ENCODE measurements at regions not wholly inside any gene's neighbourhood (a gene's known extent, or its start where the extent isn't known, plus 50 kb on each side); places are given as distances from the start of the nearest gene placed in this dataset.
"Not testable (repeated sequence)": the region's sequence is repeated elsewhere in the genome, so short reads cannot be mapped to it uniquely, and the experiment has no call there.

DNA sequence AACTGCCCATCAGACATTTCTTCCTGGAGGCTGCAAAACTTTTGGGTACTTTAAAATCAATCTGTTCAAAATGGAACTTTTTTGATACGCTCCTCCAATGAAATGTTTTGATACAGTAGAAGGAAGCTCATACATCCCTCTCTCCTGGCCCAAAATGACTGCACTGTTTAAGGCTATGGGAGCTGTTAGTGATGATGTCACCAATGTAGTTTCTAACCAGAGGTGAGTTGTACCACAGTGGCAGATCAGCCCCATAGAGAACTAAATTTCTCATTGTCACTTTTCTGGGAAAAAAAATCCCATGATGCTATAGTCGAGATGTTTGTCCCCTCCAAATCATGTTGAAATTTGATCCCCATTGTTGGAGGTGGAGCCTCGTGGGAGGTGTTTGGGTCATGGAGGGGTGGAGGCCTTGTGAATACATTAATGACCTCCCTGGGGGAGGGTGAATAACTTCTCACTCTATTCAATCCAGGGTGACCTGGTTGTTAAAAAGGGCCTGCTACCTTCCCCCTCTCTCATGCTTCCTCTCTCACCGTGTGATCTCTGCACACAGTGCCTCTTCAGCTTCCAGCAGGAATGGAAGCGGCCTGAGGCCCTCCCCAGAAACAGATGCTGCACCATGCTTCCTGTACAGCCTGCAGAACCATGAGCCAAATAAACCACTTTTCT is 117.4 kb upstream of the NPAS2 start:
- DNase-seq (ENCODE audit: low spot score) (no peak), FAIRE-seq (no peak)

- DNase-seq (ENCODE audit: low spot score) (no peak), FAIRE-seq (no peak)
Measured at GRCh38 chr2:100703213-100703612, 116.7 kb upstream of the NPAS2 start.

GRCh38 chr2:100703739-100704138 is 116.2 kb upstream of the NPAS2 start:
- FAIRE-seq (no peak), DNase-seq (ENCODE audit: low spot score) (no peak)

- FAIRE-seq (no peak), DNase-seq (ENCODE audit: low spot score) (no peak)
Measured at GRCh38 chr2:100704156-100704555, 115.8 kb upstream of the NPAS2 start.

- no peak for FAIRE-seq
Measured at GRCh38 chr2:100704711-100705110, 115.2 kb upstream of the NPAS2 start.

DNA sequence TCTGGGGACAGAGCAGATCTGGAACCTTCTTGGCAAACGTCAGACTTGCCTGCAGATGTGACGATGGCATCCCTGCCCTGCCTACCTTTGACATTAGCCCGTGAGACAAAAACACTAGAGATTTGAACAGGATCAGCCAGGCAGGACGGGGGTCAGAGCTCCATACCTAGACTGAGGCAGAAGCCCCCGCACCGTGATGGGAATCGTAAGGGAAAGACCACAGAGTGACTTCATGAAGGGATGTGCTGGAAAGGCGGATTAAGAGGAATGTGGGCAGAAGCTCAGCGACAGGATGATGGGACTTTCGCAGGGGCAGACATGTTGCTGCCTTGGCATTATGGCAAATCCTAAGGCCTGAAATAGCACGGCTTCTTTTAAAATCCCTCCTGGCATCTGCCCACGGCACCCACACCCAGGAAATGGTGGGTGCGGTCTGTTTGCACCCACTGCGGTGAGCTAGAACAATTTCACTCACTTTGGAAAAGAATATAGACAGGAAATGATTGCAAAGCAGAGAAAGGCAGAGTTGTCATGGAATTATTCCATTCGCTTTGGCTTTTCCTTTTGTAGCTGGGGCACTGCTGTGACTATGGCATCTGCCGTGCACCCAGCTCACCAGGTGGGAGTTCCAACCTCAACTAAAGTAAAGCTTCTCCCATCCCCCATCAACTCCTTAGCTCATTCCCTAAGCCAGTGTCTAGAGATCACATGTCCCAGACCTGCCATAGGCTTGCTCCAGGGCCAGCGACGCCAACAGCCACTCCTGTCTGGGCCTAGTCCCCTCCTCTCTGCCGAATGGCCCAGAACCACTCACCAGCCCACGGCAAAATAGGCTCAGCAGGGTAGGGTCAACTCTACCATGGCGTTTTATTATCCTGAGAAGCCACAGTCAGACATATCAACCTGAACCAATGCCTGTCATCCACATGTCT is 112.7 kb upstream of the NPAS2 start:
- FAIRE-seq: no peak
- DNase-seq (ENCODE audit: low spot score): no peak

More at GRCh38 chr2:100704711-100705110, 115.2 kb upstream of the NPAS2 start:
- DNase-seq (ENCODE audit: low spot score): no peak

DNA sequence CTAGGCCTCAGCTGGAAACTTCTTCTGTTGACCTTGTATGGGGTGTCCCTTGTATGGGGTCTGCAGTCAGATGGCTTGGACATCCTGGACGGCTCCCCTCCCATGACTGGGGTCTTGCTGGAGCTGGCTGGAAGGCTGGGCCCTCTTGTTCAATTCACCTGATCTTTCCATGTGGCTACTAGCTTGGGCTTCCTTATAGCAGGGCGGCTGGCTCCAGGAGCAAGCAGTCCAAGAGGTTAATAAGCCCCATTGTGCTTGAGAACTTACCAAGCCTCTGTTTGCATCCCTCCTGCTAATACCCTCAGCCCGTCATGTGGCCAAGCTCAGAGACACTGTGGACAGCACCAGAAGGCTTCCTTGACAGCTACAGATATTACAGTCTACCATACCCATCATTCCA is 111.6 kb upstream of the NPAS2 start:
- no peak for FAIRE-seq

GRCh38 chr2:100713106-100713505 is 106.8 kb upstream of the NPAS2 start:
- FAIRE-seq (no peak), DNase-seq (ENCODE audit: low spot score) (no peak)

More for the DNA sequence above, 111.6 kb upstream of the NPAS2 start:
- no peak for DNase-seq (ENCODE audit: low spot score)

- not testable (repeated sequence) for FAIRE-seq
Measured at GRCh38 chr2:100714396-100715010, 105.4 kb upstream of the NPAS2 start.

GRCh38 chr2:100715861-100716260 is 104.1 kb upstream of the NPAS2 start:
- not testable (repeated sequence) for FAIRE-seq; DNase-seq (ENCODE audit: low spot score)

More at GRCh38 chr2:100714396-100715010, 105.4 kb upstream of the NPAS2 start:
- DNase-seq (ENCODE audit: low spot score): not testable (repeated sequence)

DNA sequence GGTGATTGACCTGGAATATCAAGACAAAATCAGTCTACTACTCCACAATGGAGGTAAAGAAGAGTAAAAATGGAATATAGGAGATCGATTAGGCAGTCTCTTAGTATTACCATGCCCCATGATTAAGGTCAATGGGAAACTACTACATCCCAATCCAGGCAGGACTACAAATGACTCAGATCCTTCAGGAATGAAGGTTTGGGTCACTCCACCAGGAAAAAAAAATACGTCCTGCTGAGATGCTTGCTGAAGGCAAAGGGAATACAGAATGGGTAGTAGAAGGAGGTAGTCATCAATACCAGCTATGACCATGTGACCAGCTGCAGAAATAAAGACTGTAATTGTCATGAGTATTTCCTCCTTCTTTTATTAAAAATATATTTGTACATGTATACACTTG is 103.4 kb upstream of the NPAS2 start:
- DNase-seq (ENCODE audit: low spot score): no peak
- no peak for FAIRE-seq

DNA sequence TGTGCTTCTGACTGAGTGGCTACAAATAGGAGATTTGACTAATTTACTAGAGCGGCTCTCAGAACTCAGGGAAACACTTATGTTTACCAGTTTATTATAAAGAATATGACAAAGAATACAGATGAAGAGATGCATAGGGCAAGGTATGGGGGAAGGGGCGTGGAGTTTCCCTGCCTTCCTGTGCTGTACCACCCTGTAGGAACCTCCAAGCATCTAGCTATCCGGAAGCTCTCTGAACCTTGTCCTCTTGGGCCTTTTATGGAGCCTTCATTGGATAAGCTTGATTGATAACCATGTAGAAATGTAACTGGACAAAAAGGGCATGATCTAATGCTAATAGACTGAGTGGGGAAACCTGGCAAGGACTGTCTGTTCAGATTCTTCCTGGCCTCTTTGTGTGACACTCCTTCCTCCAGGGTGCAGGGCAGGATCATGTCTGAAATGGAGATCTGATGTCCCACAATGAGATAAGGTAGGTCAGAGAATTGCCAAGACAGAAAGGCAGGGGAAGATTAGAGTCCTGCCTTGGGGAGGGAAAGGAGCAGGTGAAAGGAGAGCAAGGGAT is 101.8 kb upstream of the NPAS2 start:
- no peak for FAIRE-seq
- DNase-seq (ENCODE audit: low spot score): no peak

DNA sequence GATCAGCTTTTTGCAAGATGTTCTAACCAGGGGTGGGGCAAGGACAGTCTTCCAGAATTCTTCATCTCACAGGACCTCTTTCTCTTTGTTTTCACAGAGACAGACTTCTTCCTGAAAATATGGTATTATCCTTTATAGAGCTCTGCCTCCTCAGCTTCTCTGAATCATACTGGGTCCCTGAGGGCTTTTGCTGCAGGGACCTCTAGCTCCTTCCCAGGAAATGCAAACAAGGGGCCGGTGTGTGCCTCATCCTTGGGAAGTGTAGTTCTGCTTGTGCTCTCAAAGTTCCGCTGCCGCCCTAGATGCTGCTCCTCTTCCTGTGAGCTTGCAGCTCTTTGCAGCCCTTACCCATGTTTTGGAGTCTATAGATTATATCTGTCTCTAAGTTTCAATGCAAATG is 99.5 kb upstream of the NPAS2 start:
- FAIRE-seq (no peak), DNase-seq (ENCODE audit: low spot score) (no peak)

GRCh38 chr2:100721693-100722092 is 98.2 kb upstream of the NPAS2 start:
- FAIRE-seq (no peak), DNase-seq (ENCODE audit: low spot score) (no peak)

GRCh38 chr2:100722125-100722524 is 97.8 kb upstream of the NPAS2 start:
- DNase-seq (ENCODE audit: low spot score) (no peak), FAIRE-seq (no peak)

- FAIRE-seq: no peak
- no peak for DNase-seq (ENCODE audit: low spot score)
Measured at GRCh38 chr2:100726866-100727265, 93.1 kb upstream of the NPAS2 start.

DNA sequence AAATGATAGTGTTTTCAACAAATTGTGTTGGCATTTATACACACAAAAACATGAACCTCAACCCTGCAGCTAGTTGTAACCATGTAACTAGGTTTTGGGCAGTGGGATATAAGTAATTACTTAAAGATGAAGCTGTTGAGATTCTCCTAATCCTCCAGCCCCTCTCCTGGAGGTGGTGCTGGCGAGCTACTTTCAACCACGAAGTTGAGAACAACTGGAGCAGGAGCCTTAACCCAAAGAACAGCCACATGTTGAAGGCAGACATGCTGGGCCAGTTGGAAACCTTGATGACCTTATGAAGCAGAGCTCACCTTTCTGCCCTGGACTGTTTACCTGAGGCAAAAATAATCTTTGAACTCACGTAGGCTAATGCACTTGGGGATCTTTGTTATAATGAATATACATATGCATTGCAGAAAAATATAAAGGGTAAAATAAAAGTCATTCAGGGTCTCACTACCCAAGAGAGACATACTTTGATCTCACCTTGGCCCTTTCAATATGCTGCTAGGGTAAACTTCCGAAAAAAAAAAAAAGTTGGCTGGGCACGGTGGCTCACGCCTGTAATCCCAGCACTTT is 89.6 kb upstream of the NPAS2 start:
- DNase-seq (ENCODE audit: low spot score) (peak; percentile 40), FAIRE-seq (no peak)

GRCh38 chr2:100731535-100731981 is 88.4 kb upstream of the NPAS2 start:
- FAIRE-seq: no peak
- peak; percentile 46 for DNase-seq (ENCODE audit: low spot score)

- peak; percentile 37 for DNase-seq (ENCODE audit: low spot score)
- FAIRE-seq: peak; percentile 60
Measured at GRCh38 chr2:100733391-100734187, 86.3 kb upstream of the NPAS2 start.

- DNase-seq (ENCODE audit: low spot score) (no peak), FAIRE-seq (no peak)
Measured at GRCh38 chr2:100736121-100736915, 83.6 kb upstream of the NPAS2 start.
